Mesendoderm (in vitro differentiated cells): ENCODE measurements at regions not wholly inside any gene's neighbourhood (a gene's known extent, or its start where the extent isn't known, plus 50 kb on each side); places are given as distances from the start of the nearest gene placed in this dataset.
"Not testable (repeated sequence)": the region's sequence is repeated elsewhere in the genome, so short reads cannot be mapped to it uniquely, and the experiment has no call there.

ENCODE experiments used
- DNase-seq: peaks from one replicate; pipeline ENCODE4 v3.0.0; 2013
- H2AK5ac ChIP-seq: 2 replicates; pipeline ENCODE4 v1.6.1; 2013; ENCODE audit warnings: low read length, inconsistent platforms
- H2BK120ac ChIP-seq: 2 replicates; pipeline ENCODE4 v1.6.1; 2013; ENCODE audit warnings: low read depth, mild to moderate bottlenecking, low read length, moderate library complexity, mixed read lengths
- H2BK15ac ChIP-seq: replicated peaks from 2 replicates; pipeline ENCODE4 v1.6.1; 2013; ENCODE audit warnings: low read depth, mild to moderate bottlenecking, moderate library complexity
- H2BK5ac ChIP-seq: 2 replicates; pipeline ENCODE4 v1.6.1; 2013; ENCODE audit warnings: low read length, inconsistent platforms
- H3K18ac ChIP-seq: 2 replicates; pipeline ENCODE4 v1.6.1; 2013; ENCODE audit warnings: mild to moderate bottlenecking, low read length, mixed read lengths
- H3K23ac ChIP-seq: one replicate; pipeline ENCODE4 v1.6.1; 2013; ENCODE audit warnings: low read length
- H3K27ac ChIP-seq: 2 replicates; pipeline ENCODE4 v1.5.1; 2013; ENCODE audit warnings: low read depth, mild to moderate bottlenecking, inconsistent platforms, low read length, moderate library complexity
- H3K27me3 ChIP-seq: 2 replicates; pipeline ENCODE4 v1.6.1; 2013; ENCODE audit warnings: low read length, control low read depth, mild to moderate bottlenecking, inconsistent platforms; ENCODE audit not compliant: insufficient read depth, poor library complexity
- H3K36me3 ChIP-seq: 2 replicates; pipeline ENCODE4 v1.6.1; 2013; ENCODE audit warnings: low read length, inconsistent platforms; ENCODE audit not compliant: control insufficient read depth, insufficient read depth
- H3K4ac ChIP-seq: one replicate; pipeline ENCODE4 v1.6.1; 2013; ENCODE audit warnings: low read depth, mild to moderate bottlenecking, low read length, moderate library complexity
- H3K4me1 ChIP-seq: 2 replicates; pipeline ENCODE4 v1.6.1; 2013; ENCODE audit warnings: low read depth, low read length, inconsistent platforms; ENCODE audit not compliant: control insufficient read depth
- H3K4me2 ChIP-seq: 2 replicates; pipeline ENCODE4 v1.6.1; 2013; ENCODE audit warnings: low read length
- H3K4me3 ChIP-seq: 2 replicates; pipeline ENCODE4 v1.5.1; 2013; ENCODE audit warnings: mild to moderate bottlenecking, low read length
- H3K56ac ChIP-seq: one replicate; pipeline ENCODE4 v1.6.1; 2013; ENCODE audit warnings: low read length
- H3K79me1 ChIP-seq: 2 replicates; pipeline ENCODE4 v1.6.1; 2013; ENCODE audit warnings: low read length, inconsistent platforms
- H3K79me2 ChIP-seq: 2 replicates; pipeline ENCODE4 v1.6.1; 2013; ENCODE audit warnings: mild to moderate bottlenecking, low read length; ENCODE audit not compliant: control insufficient read depth, insufficient read depth
- H3K9ac ChIP-seq: 2 replicates; pipeline ENCODE4 v1.6.1; 2013; ENCODE audit warnings: low read length, inconsistent platforms
- H4K5ac ChIP-seq: one replicate; pipeline ENCODE4 v1.6.1; 2013; ENCODE audit warnings: low read length
- H4K8ac ChIP-seq: one replicate; pipeline ENCODE4 v1.6.1; 2013; ENCODE audit warnings: low read depth, mild to moderate bottlenecking, control low read depth, low read length, moderate library complexity
- WGBS: extraction: QIAGEN DNeasy Blood & Tissue Kit; methylation state at CpG from one replicate; pipeline ENCODE4 v1.1.7; 2013; ENCODE audit warnings: low lambda C conversion rate, missing lambda C conversion rate; ENCODE audit not compliant: insufficient coverage; ENCODE audit errors: extremely low coverage; 5-methylcytosine and 5-hydroxymethylcytosine counted together

- no peak overlapping the region for H4K8ac ChIP-seq
- H3K4ac ChIP-seq = no peak overlapping the region
- no CpG with 5 or more reads among the region's 5 CpGs for WGBS
- H3K4me1 ChIP-seq = no peaks in the 10 kb centered on the region
- no peak overlapping the region for H3K9ac ChIP-seq
- no peak for DNase-seq
- H3K23ac ChIP-seq = no peak overlapping the region
- H2AK5ac ChIP-seq = no peak overlapping the region
- H2BK5ac ChIP-seq = no peak overlapping the region
- no peak overlapping the region for H3K18ac ChIP-seq
- H2BK120ac ChIP-seq = no peak overlapping the region
- H3K27me3 ChIP-seq = no peaks in the 10 kb centered on the region
- no peak overlapping the region for H3K4me2 ChIP-seq
- H4K5ac ChIP-seq = no peak overlapping the region
- no peaks in the 10 kb centered on the region for H3K36me3 ChIP-seq
- H3K56ac ChIP-seq = no peak overlapping the region
- H3K79me1 ChIP-seq = no peaks in the 10 kb centered on the region
- H3K4me3 ChIP-seq = no peak overlapping the region
- H3K27ac ChIP-seq = no peak overlapping the region
- no peaks in the 10 kb centered on the region for H3K79me2 ChIP-seq
- H2BK15ac ChIP-seq = no peak overlapping the region
These were observed 83.1 kb upstream of the VEPH1 start for GRCh38 chr3:157586293-157586692.

- H3K79me1 ChIP-seq = no peaks in the 10 kb centered on the region
- no peak for DNase-seq
- no peak overlapping the region for H4K5ac ChIP-seq
- H3K36me3 ChIP-seq = no peaks in the 10 kb centered on the region
- H4K8ac ChIP-seq = no peak overlapping the region
- no peak overlapping the region for H2BK15ac ChIP-seq
- no peak overlapping the region for H3K18ac ChIP-seq
- H3K79me2 ChIP-seq = no peaks in the 10 kb centered on the region
- no peaks in the 10 kb centered on the region for H3K27me3 ChIP-seq
- H3K4ac ChIP-seq = no peak overlapping the region
- no peaks in the 10 kb centered on the region for H3K4me1 ChIP-seq
- no peak overlapping the region for H3K9ac ChIP-seq
- no peak overlapping the region for H3K4me3 ChIP-seq
- H3K23ac ChIP-seq = no peak overlapping the region
- no CpG with 5 or more reads among the region's 12 CpGs for WGBS
- no peak overlapping the region for H2AK5ac ChIP-seq
- no peak overlapping the region for H3K27ac ChIP-seq
- no peak overlapping the region for H3K56ac ChIP-seq
- H2BK5ac ChIP-seq = no peak overlapping the region
- H2BK120ac ChIP-seq = no peak overlapping the region
- H3K4me2 ChIP-seq = no peak overlapping the region
These were observed 82.2 kb upstream of the VEPH1 start for GRCh38 chr3:157585386-157585785.

- no peak overlapping the region for H2BK15ac ChIP-seq
- no peak overlapping the region for H3K23ac ChIP-seq
- no peaks in the 10 kb centered on the region for H3K4me1 ChIP-seq
- no peaks in the 10 kb centered on the region for H3K79me1 ChIP-seq
- no peak overlapping the region for H2BK120ac ChIP-seq
- H3K79me2 ChIP-seq = no peaks in the 10 kb centered on the region
- H3K4ac ChIP-seq = no peak overlapping the region
- H4K5ac ChIP-seq = no peak overlapping the region
- DNase-seq = no peak
- no peak overlapping the region for H2BK5ac ChIP-seq
- no peak overlapping the region for H3K4me3 ChIP-seq
- no peak overlapping the region for H4K8ac ChIP-seq
- no peaks in the 10 kb centered on the region for H3K36me3 ChIP-seq
- no peak overlapping the region for H3K4me2 ChIP-seq
- H3K27ac ChIP-seq = no peak overlapping the region
- no peak overlapping the region for H3K18ac ChIP-seq
- no peak overlapping the region for H3K56ac ChIP-seq
- no CpG with 5 or more reads among the region's 3 CpGs for WGBS
- no peaks in the 10 kb centered on the region for H3K27me3 ChIP-seq
- H3K9ac ChIP-seq = no peak overlapping the region
- no peak overlapping the region for H2AK5ac ChIP-seq
These were observed 79.4 kb upstream of the VEPH1 start for GRCh38 chr3:157582637-157582973.

GRCh38 chr3:157581956-157582636 is 78.9 kb upstream of the VEPH1 start:
- H3K27ac ChIP-seq, H3K9ac ChIP-seq, H2AK5ac ChIP-seq, H3K4me3 ChIP-seq, H3K23ac ChIP-seq, H4K8ac ChIP-seq, H3K4ac ChIP-seq, H3K36me3 ChIP-seq, H3K4me2 ChIP-seq, H3K27me3 ChIP-seq, H3K79me1 ChIP-seq, H3K18ac ChIP-seq, H3K56ac ChIP-seq, H4K5ac ChIP-seq, DNase-seq, H2BK15ac ChIP-seq, H3K4me1 ChIP-seq, H2BK5ac ChIP-seq, H2BK120ac ChIP-seq, H3K79me2 ChIP-seq: not testable (repeated sequence)
- WGBS = no CpG with 5 or more reads among the region's 13 CpGs

- WGBS = no CpG with 5 or more reads among the region's 5 CpGs
- Histone ChIP-seq H2AK5ac (no peak overlapping the region), H3K36me3 (no peaks in the 10 kb centered on the region), H3K27ac (no peak overlapping the region), H3K9ac (no peak overlapping the region), H3K4me3 (no peak overlapping the region), H2BK120ac (no peak overlapping the region), H3K4me2 (no peak overlapping the region), H3K27me3 (no peaks in the 10 kb centered on the region), H2BK15ac (no peak overlapping the region), H4K8ac (no peak overlapping the region), H3K4ac (no peak overlapping the region), H3K23ac (no peak overlapping the region), H4K5ac (no peak overlapping the region), H2BK5ac (no peak overlapping the region), H3K4me1 (no peaks in the 10 kb centered on the region), H3K56ac (no peak overlapping the region), H3K18ac (no peak overlapping the region), H3K79me2 (no peaks in the 10 kb centered on the region), H3K79me1 (no peaks in the 10 kb centered on the region)
- no peak for DNase-seq
These were observed 78.2 kb upstream of the VEPH1 start for GRCh38 chr3:157581371-157581770.

- H4K5ac ChIP-seq = no peak overlapping the region
- no peaks in the 10 kb centered on the region for H3K79me2 ChIP-seq
- H3K79me1 ChIP-seq = no peaks in the 10 kb centered on the region
- no peak overlapping the region for H4K8ac ChIP-seq
- H3K27ac ChIP-seq = no peak overlapping the region
- H2BK5ac ChIP-seq = no peak overlapping the region
- H3K18ac ChIP-seq = no peak overlapping the region
- H3K4me2 ChIP-seq = no peak overlapping the region
- no peak overlapping the region for H2BK120ac ChIP-seq
- no peak overlapping the region for H3K4me3 ChIP-seq
- DNase-seq = no peak
- no peak overlapping the region for H2BK15ac ChIP-seq
- H3K23ac ChIP-seq = no peak overlapping the region
- H3K56ac ChIP-seq = no peak overlapping the region
- H3K4me1 ChIP-seq = no peaks in the 10 kb centered on the region
- WGBS = no CpG with 5 or more reads among the region's 3 CpGs
- no peak overlapping the region for H3K4ac ChIP-seq
- no peak overlapping the region for H2AK5ac ChIP-seq
- no peaks in the 10 kb centered on the region for H3K36me3 ChIP-seq
- H3K27me3 ChIP-seq = no peaks in the 10 kb centered on the region
- no peak overlapping the region for H3K9ac ChIP-seq
These were observed 75.0 kb upstream of the VEPH1 start for GRCh38 chr3:157578181-157578580.
